GM19240 (cell line): ENCODE measurements at regions not wholly inside any gene's neighbourhood (a gene's known extent, or its start where the extent isn't known, plus 50 kb on each side); places are given as distances from the start of the nearest gene placed in this dataset.
A peak's percentile ranks its signal among the peaks of the same experiment; 100 is the strongest.

ENCODE experiments used
- DNase-seq: peaks from one replicate; pipeline ENCODE4 v3.0.0; 2011; ENCODE audit warnings: low spot score; ENCODE audit not compliant: insufficient read length

- DNase-seq: no peak
Measured at GRCh38 chr11:109968781-109969180, 124.4 kb upstream of the ZC3H12C start.

- DNase-seq: no peak
Measured at GRCh38 chr11:109970516-109971183, 122.5 kb upstream of the ZC3H12C start.

GRCh38 chr11:109971184-109971523 lies 122.0 kb upstream of the ZC3H12C start:
- no peak for DNase-seq

GRCh38 chr11:109972181-109972715 lies 120.9 kb upstream of the ZC3H12C start:
- DNase-seq: no peak

GRCh38 chr11:109972939-109973338 lies 120.3 kb upstream of the ZC3H12C start:
- no peak for DNase-seq

GRCh38 chr11:109973486-109973885 lies 119.7 kb upstream of the ZC3H12C start:
- DNase-seq: no peak

- DNase-seq: no peak
Measured at GRCh38 chr11:109974523-109974922, 118.7 kb upstream of the ZC3H12C start.

- no peak for DNase-seq
Measured at GRCh38 chr11:109978895-109979294, 114.3 kb upstream of the ZC3H12C start.

GRCh38 chr11:109981031-109981636 lies 112.1 kb upstream of the ZC3H12C start:
- no peak for DNase-seq

GRCh38 chr11:109983358-109983757 lies 109.8 kb upstream of the ZC3H12C start:
- DNase-seq: no peak

- DNase-seq: no peak
Measured at GRCh38 chr11:109984634-109985289, 108.4 kb upstream of the ZC3H12C start.

GRCh38 chr11:109986488-109986887 lies 106.7 kb upstream of the ZC3H12C start:
- no peak for DNase-seq

GRCh38 chr11:109991835-109992234 lies 101.4 kb upstream of the ZC3H12C start:
- DNase-seq: no peak

GRCh38 chr11:109993786-109994185 lies 99.4 kb upstream of the ZC3H12C start:
- no peak for DNase-seq

- DNase-seq: no peak
Measured at GRCh38 chr11:109994907-109995306, 98.3 kb upstream of the ZC3H12C start.

- DNase-seq: no peak
Measured at GRCh38 chr11:109996060-109996459, 97.1 kb upstream of the ZC3H12C start.

- no peak for DNase-seq
Measured at GRCh38 chr11:109998921-109999320, 94.3 kb upstream of the ZC3H12C start.

GRCh38 chr11:110000031-110000502 lies 93.1 kb upstream of the ZC3H12C start:
- peak; percentile 3 for DNase-seq

GRCh38 chr11:110000850-110001249 lies 92.3 kb upstream of the ZC3H12C start:
- no peak for DNase-seq

- no peak for DNase-seq
Measured at GRCh38 chr11:110003426-110003825, 89.8 kb upstream of the ZC3H12C start.

GRCh38 chr11:110011595-110011994 lies 81.6 kb upstream of the ZC3H12C start:
- no peak for DNase-seq

- DNase-seq: no peak
Measured at GRCh38 chr11:110015695-110016094, 77.5 kb upstream of the ZC3H12C start.
